Right atrium auricular region (tissue), 2 donors: ENCODE measurements at regions not wholly inside any gene's neighbourhood (a gene's known extent, or its start where the extent isn't known, plus 50 kb on each side); places are given as distances from the start of the nearest gene placed in this dataset.

ENCODE experiments used
- DNase-seq: peaks from one replicate; pipeline ENCODE4 v3.0.0-alpha.2; 2019; ENCODE audit warnings: low spot score
- H3K27ac ChIP-seq, 2 donors: fragments of 200-600 bp; sonication (generic); 1 replicate in 1 of 2; 2 replicates in 1 of 2; pipeline ENCODE4 v1.5.1; 2016 to 2019
- H3K27me3 ChIP-seq, 2 donors: fragments of 200-600 bp; sonication (generic); one replicate each; pipeline versions ENCODE4 v1.5.1 to v1.6.0; 2017 to 2019
- H3K36me3 ChIP-seq: fragments of 200-600 bp; sonication (generic); one replicate; pipeline ENCODE4 v1.5.1; 2016
- H3K4me1 ChIP-seq, 2 donors: fragments of 200-600 bp; sonication (generic); one replicate each; pipeline versions ENCODE4 v1.5.1 to v1.6.0; 2017 to 2019
- H3K4me3 ChIP-seq, 2 donors: fragments of 200-600 bp; sonication (generic); 1 replicate in 1 of 2; 2 replicates in 1 of 2; pipeline ENCODE4 v1.5.1; 2017 to 2019; ENCODE audit warnings: mild to moderate bottlenecking in 1 of 2, moderate library complexity in 1 of 2
- H3K9me3 ChIP-seq, 2 donors: fragments of 200-600 bp; sonication (generic); one replicate each; pipeline ENCODE4 v1.5.1; 2019
- CTCF ChIP-seq, 2 donors: fragments of 200-600 bp; sonication (generic); IDR thresholded peaks; one replicate each; pipeline ENCODE4 v1.5.1; 2019; ENCODE audit warnings: antibody characterized with exemption in 2 of 2

DNA sequence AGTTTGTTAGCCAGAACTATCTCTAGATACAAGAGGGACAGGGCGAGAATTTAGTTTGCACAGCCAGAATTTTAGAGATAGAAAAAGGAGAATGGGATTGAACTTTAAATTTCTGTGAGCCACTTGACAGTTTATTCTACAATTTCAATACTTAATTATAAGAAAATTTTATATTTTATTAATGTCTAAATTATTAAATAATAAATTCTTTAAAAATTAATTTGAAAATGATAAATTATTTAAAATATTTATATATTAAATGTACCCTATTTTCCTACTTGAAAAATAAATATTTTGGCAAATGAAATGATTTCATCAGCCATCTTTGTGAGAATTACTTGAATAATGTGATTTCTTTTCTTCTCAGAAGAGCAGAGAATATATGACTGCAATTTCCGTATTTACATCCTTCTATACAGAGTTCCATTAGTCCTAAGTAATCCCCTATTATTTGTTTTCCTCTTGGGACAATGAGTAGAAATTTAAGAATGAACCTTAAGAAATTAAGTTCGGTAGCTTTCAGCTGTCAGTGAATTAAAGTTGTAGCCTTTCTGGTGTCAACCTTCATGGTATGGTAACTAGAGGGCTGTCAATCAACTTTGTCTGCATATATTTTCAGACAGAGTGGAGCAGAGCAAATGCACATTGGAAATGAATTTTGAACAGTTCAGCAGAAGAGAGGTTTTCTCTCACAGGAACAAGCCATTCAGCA, 763.9 kb downstream of the PCDH18 start:
- TF ChIP-seq CTCF (IDR thresholded peaks at IDR 0.05), result no peak
- H3K4me1 ChIP-seq, result no peaks in the 10 kb centered on the region

GRCh38 chr4:136763919-136764318, 768.4 kb downstream of the PCDH18 start:
- no peak for DNase-seq
- no peak for TF ChIP-seq CTCF (IDR thresholded peaks at IDR 0.05)
- Histone ChIP-seq H3K27me3 (no peaks in the 10 kb centered on the region), H3K4me3 (no peak overlapping the region), H3K4me1 (no peaks in the 10 kb centered on the region), H3K27ac (no peak overlapping the region), H3K36me3 (no peaks in the 10 kb centered on the region), H3K9me3 (no peaks in the 10 kb centered on the region)

More for the DNA sequence above, 763.9 kb downstream of the PCDH18 start:
- Histone ChIP-seq H3K36me3 (no peaks in the 10 kb centered on the region), H3K27ac (no peak overlapping the region), H3K27me3 (no peaks in the 10 kb centered on the region), H3K9me3 (no peaks in the 10 kb centered on the region), H3K4me3 (no peak overlapping the region)
- no peak for DNase-seq

- Histone ChIP-seq H3K27me3 (no peaks in the 10 kb centered on the region), H3K4me1 (no peaks in the 10 kb centered on the region), H3K9me3 (no peaks in the 10 kb centered on the region), H3K36me3 (no peaks in the 10 kb centered on the region), H3K27ac (no peak overlapping the region), H3K4me3 (no peak overlapping the region)
- TF ChIP-seq CTCF (IDR thresholded peaks at IDR 0.05), result no peak
- no peak for DNase-seq
Observed at GRCh38 chr4:136755531-136755916, 776.8 kb downstream of the PCDH18 start.

- Histone ChIP-seq H3K4me1 (no peaks in the 10 kb centered on the region), H3K9me3 (no peaks in the 10 kb centered on the region), H3K36me3 (no peaks in the 10 kb centered on the region), H3K4me3 (no peak overlapping the region), H3K27ac (no peak overlapping the region), H3K27me3 (no peaks in the 10 kb centered on the region)
- no peak for DNase-seq
- TF ChIP-seq CTCF (IDR thresholded peaks at IDR 0.05), result no peak
Observed at GRCh38 chr4:136754810-136755530, 777.3 kb downstream of the PCDH18 start.

DNA sequence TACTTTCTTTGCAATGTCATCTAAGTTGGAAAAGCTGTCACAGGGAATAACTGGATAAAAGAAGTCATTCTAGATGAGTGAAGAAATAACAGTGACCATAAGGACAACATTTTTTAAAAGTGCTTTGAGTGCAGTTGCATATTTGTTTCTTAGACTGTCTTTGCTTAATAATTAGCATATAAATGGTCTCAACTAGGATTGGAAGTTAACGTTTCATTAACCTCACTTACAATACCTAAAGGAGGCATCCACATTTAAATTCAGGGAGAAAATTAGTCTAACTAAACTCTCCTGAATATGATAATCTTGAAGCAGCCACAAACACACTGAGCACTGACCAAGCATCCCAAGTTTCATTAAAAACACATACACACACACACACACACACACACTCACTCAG, 780.7 kb downstream of the PCDH18 start:
- Histone ChIP-seq H3K36me3 (no peaks in the 10 kb centered on the region), H3K27ac (no peak overlapping the region), H3K4me1 (no peaks in the 10 kb centered on the region), H3K9me3 (no peaks in the 10 kb centered on the region), H3K4me3 (no peak overlapping the region), H3K27me3 (no peaks in the 10 kb centered on the region)
- no peak for TF ChIP-seq CTCF (IDR thresholded peaks at IDR 0.05)
- no peak for DNase-seq
